Testis (tissue), 2 donors: ENCODE measurements at regions not wholly inside any gene's neighbourhood (a gene's known extent, or its start where the extent isn't known, plus 50 kb on each side); places are given as distances from the start of the nearest gene placed in this dataset.

ENCODE experiments used
- CTCF ChIP-seq, 3 experiments: fragments of 450-650 bp in 2 of 3; fragments of 200-600 bp in 1 of 3; sonication (generic) in 1 of 3; IDR thresholded peaks; one replicate each; pipeline ENCODE4 v1.5.1; 2016 to 2019; ENCODE audit warnings: antibody characterized with exemption in 3 of 3, mild to moderate bottlenecking in 2 of 3, moderate library complexity in 1 of 3
- POLR2A ChIP-seq: fragments of 450-650 bp; IDR thresholded peaks from one replicate; pipeline ENCODE4 v1.6.1; 2017; ENCODE audit warnings: antibody characterized with exemption, mild to moderate bottlenecking, moderate library complexity

- no peak for TF ChIP-seq CTCF (IDR thresholded peaks at IDR 0.05)
- no peak for TF ChIP-seq POLR2A
These were observed 54.8 kb upstream of the TUBA3E start for GRCh38 chr2:130252880-130253645.
